SK-N-SH (cell line): ENCODE measurements at regions not wholly inside any gene's neighbourhood (a gene's known extent, or its start where the extent isn't known, plus 50 kb on each side); places are given as distances from the start of the nearest gene placed in this dataset.

Experiments used
- CTCF ChIA-PET: fragments of 300-600, 350-600 bp; formaldehyde crosslinking; extraction: SDS; loops from one replicate; lab custom pipeline; 2021; lab: Yijun Ruan, JAX
- POLR2A ChIA-PET: fragments of 350-600 bp; sonication (Branson Sonifier 250); formaldehyde crosslinking; extraction: SDS; loops from one replicate; lab custom pipeline; 2020; ENCODE audit warnings: antibody characterized with exemption, inconsistent platforms; lab: Yijun Ruan, JAX
- DNase-seq: peaks from one replicate; pipeline ENCODE4 v3.0.0; 2012
- H2AFZ ChIP-seq: fragments of 200-600 bp; sonication (generic); 2 replicates; pipeline ENCODE4 v1.8.1; 2016; ENCODE audit warnings: antibody characterized with exemption, mild to moderate bottlenecking, low read depth
- H3F3A ChIP-seq: fragments of 200-600 bp; sonication (generic); replicated peaks from 2 replicates; pipeline ENCODE3; 2016; ENCODE audit warnings: antibody characterized with exemption, mild to moderate bottlenecking; ENCODE audit not compliant: insufficient read depth
- H3K27ac ChIP-seq, 2 experiments: fragments of 200-500 bp in 1 of 2; fragments of 200-600 bp in 1 of 2; sonication (Bioruptor generic) in 1 of 2; sonication (generic), shearing (Covaris generic) in 1 of 2; 2 replicates each; pipeline versions ENCODE4 v1.5.1 to v1.6.1; 2014 to 2016; ENCODE audit warnings: low read depth in 2 of 2, inconsistent platforms in 1 of 2, low read length in 1 of 2, mild to moderate bottlenecking in 1 of 2, mixed read lengths in 1 of 2
- H3K27me3 ChIP-seq: fragments of 200-600 bp; sonication (generic), shearing (Covaris generic); 2 replicates; pipeline ENCODE4 v1.6.1; 2016; ENCODE audit warnings: mixed run types; ENCODE audit not compliant: insufficient read depth
- H3K36me3 ChIP-seq, 2 experiments: fragments of 200-500 bp in 1 of 2; fragments of 200-600 bp in 1 of 2; sonication (Bioruptor generic) in 1 of 2; sonication (generic) in 1 of 2; replicated peaks in 1 of 2; 2 replicates each; pipeline versions ENCODE3 to v1.5.1; 2014 to 2016; ENCODE audit warnings: low read length in 1 of 2, mild to moderate bottlenecking in 1 of 2; ENCODE audit not compliant: insufficient read depth in 2 of 2, control insufficient read depth in 1 of 2
- H3K4me1 ChIP-seq, 2 experiments: fragments of 200-500 bp in 1 of 2; fragments of 200-600 bp in 1 of 2; sonication (Bioruptor generic) in 1 of 2; sonication (generic), shearing (Covaris generic) in 1 of 2; 2 replicates each; pipeline versions ENCODE4 v1.5.1 to v1.6.1; 2014 to 2016; ENCODE audit warnings: low read depth in 1 of 2, low read length in 1 of 2, mixed run types in 1 of 2; ENCODE audit not compliant: insufficient read depth in 2 of 2, control insufficient read depth in 1 of 2
- H3K4me2 ChIP-seq: fragments of 200-600 bp; sonication (generic), shearing (Covaris generic); 2 replicates; pipeline ENCODE4 v1.6.1; 2017; ENCODE audit warnings: mixed run types
- H3K4me3 ChIP-seq, 2 experiments: fragments of 200-500 bp in 1 of 2; fragments of 200-600 bp in 1 of 2; sonication (Bioruptor generic) in 1 of 2; sonication (generic), shearing (Covaris generic) in 1 of 2; 2 replicates each; pipeline versions ENCODE4 v1.5.1 to v1.8.1; 2014 to 2016; ENCODE audit warnings: low read depth in 2 of 2, inconsistent platforms in 1 of 2, low read length in 1 of 2, mild to moderate bottlenecking in 1 of 2, mixed read lengths in 1 of 2, moderate library complexity in 1 of 2
- H3K79me2 ChIP-seq: fragments of 200-600 bp; sonication (generic); 2 replicates; pipeline ENCODE4 v1.8.1; 2017; ENCODE audit warnings: mild to moderate bottlenecking; ENCODE audit not compliant: insufficient read depth
- H3K9ac ChIP-seq: fragments of 200-600 bp; sonication (generic); 2 replicates; pipeline ENCODE4 v1.6.1; 2017; ENCODE audit warnings: mixed run types
- H3K9me2 ChIP-seq: fragments of 200-600 bp; sonication (generic); 2 replicates; pipeline ENCODE4 v1.6.1; 2017; ENCODE audit warnings: mixed run types
- H3K9me3 ChIP-seq: fragments of 200-600 bp; sonication (generic); 2 replicates; pipeline ENCODE4 v1.6.1; 2017; ENCODE audit warnings: mixed run types, mild to moderate bottlenecking, moderate library complexity
- H4K20me1 ChIP-seq: fragments of 200-600 bp; sonication (generic); 2 replicates; pipeline ENCODE4 v1.6.1; 2017; ENCODE audit warnings: mild to moderate bottlenecking, mixed run types; ENCODE audit not compliant: insufficient read depth
- CHD2 ChIP-seq: fragments of 150-350 bp; IDR thresholded peaks from 2 replicates; pipeline ENCODE4 v1.6.1; 2018; ENCODE audit warnings: low read length; ENCODE audit not compliant: partially characterized antibody
- EZH2phosphoT487 ChIP-seq: fragments of 200-600 bp; sonication (generic); IDR thresholded peaks from 2 replicates; pipeline ENCODE4 v1.6.1; 2017; ENCODE audit warnings: low read depth, mixed run types, mild to moderate bottlenecking, antibody characterized with exemption, moderate library complexity, borderline replicate concordance
- FOSL2 ChIP-seq: IDR thresholded peaks from 2 replicates; pipeline ENCODE4 v1.4.0; 2012; ENCODE audit warnings: low read depth, mild to moderate bottlenecking, moderate library complexity, borderline replicate concordance
- FOXJ3 ChIP-seq: sonication (generic); formaldehyde crosslinking; IDR thresholded peaks from 2 replicates; pipeline ENCODE4 v1.5.1; 2020; ENCODE audit warnings: mild to moderate bottlenecking, missing genetic modification reagents
- FOXM1 ChIP-seq: IDR thresholded peaks from 2 replicates; pipeline ENCODE4 v1.4.0; 2012; ENCODE audit warnings: low read depth, mild to moderate bottlenecking
- GABPA ChIP-seq: IDR thresholded peaks from 2 replicates; pipeline ENCODE4 v1.4.0; 2012; ENCODE audit warnings: low read depth, mild to moderate bottlenecking
- GATA2 ChIP-seq: sonication (generic); formaldehyde crosslinking; IDR thresholded peaks from 2 replicates; pipeline ENCODE4 v1.5.0; 2020; ENCODE audit warnings: mild to moderate bottlenecking, missing genetic modification reagents
- MEF2A ChIP-seq: IDR thresholded peaks from 2 replicates; pipeline ENCODE4 v1.4.0; 2012; ENCODE audit warnings: low read depth, borderline replicate concordance
- MXI1 ChIP-seq: IDR thresholded peaks from 2 replicates; pipeline ENCODE4 v1.6.1; 2012; ENCODE audit warnings: mild to moderate bottlenecking, low read depth, low read length, improper control_type of control experiment
- NFIC ChIP-seq: IDR thresholded peaks from 2 replicates; pipeline ENCODE4 v1.4.0; 2012; ENCODE audit warnings: borderline replicate concordance
- RCOR1 ChIP-seq: fragments of 150-350 bp; IDR thresholded peaks from 2 replicates; pipeline ENCODE4 v1.6.1; 2017; ENCODE audit warnings: antibody characterized with exemption, low read length
- RXRA ChIP-seq: IDR thresholded peaks from 2 replicates; pipeline ENCODE4 v1.4.0; 2012; ENCODE audit warnings: low read depth, mild to moderate bottlenecking, borderline replicate concordance
- SMC3 ChIP-seq: IDR thresholded peaks from 2 replicates; pipeline ENCODE4 v1.6.1; 2012; ENCODE audit warnings: low read depth, low read length, improper control_type of control experiment
- TCF12 ChIP-seq: IDR thresholded peaks from 2 replicates; pipeline ENCODE4 v1.4.0; 2012
- TEAD4 ChIP-seq: IDR thresholded peaks from 2 replicates; pipeline ENCODE4 v1.4.0; 2012; ENCODE audit warnings: mild to moderate bottlenecking, borderline replicate concordance; ENCODE audit not compliant: insufficient read depth
- WGBS: methylation state at CpG from one replicate; pipeline ENCODE4 v1.1.6; 2017; ENCODE audit warnings: low lambda C conversion rate; 5-methylcytosine and 5-hydroxymethylcytosine counted together
- TF ChIP-seq, protein P1 (sequence below): fragments of 150-350 bp; IDR thresholded peaks from 2 replicates; pipeline ENCODE4 v1.6.1; 2016; ENCODE audit warnings: mild to moderate bottlenecking, low read depth, low read length
- TF ChIP-seq, protein P2 (sequence below): IDR thresholded peaks from 2 replicates; pipeline ENCODE4 v1.4.0; 2012; ENCODE audit warnings: low read depth, borderline replicate concordance
- TF ChIP-seq, protein P3 (sequence below): IDR thresholded peaks from 2 replicates; pipeline ENCODE4; 2012
- TF ChIP-seq, protein P4 (sequence below): fragments of 200-600 bp; sonication (generic); IDR thresholded peaks from 2 replicates; pipeline ENCODE4 v1.6.1; 2017; ENCODE audit warnings: antibody characterized with exemption, mild to moderate bottlenecking, moderate library complexity
- TF ChIP-seq, protein P5 (sequence below): fragments of 150-350 bp; IDR thresholded peaks from 2 replicates; pipeline ENCODE4 v1.6.1; 2017; ENCODE audit warnings: antibody characterized with exemption, low read length, low read depth, borderline replicate concordance

DNA sequence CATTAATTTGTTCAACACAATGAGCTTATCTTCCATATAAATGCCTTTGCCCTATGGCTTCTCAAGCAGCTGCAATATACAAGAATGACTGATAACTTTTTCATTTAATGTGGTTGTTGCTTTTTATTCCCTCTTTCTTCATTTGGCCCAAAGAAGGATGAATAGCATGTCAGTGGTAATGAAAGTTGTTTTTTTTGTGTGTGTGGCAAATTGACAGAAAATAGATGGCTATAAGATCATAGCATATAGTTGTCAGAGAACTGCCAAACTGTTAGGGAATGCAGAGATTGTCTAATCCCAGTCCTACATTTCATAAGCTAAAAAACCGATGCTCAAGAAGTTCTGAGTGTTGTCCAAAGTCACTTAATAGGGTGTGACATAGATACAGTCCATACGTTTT is 244.3 kb downstream of the ACTR3 start:
- Histone ChIP-seq H2AFZ (no peak overlapping the region), H3K4me3 (no peak overlapping the region), H3K27ac (no peak overlapping the region), H3K9me2 (0 out of 2 replicates have a peak, but pooled peaks cover 2% of the 10 kb centered on the region), H3K9ac (no peak overlapping the region), H4K20me1 (no peaks in the 10 kb centered on the region), H3K4me2 (no peak overlapping the region), H3K9me3 (no peaks in the 10 kb centered on the region), H3K27me3 (no peaks in the 10 kb centered on the region), H3K79me2 (no peaks in the 10 kb centered on the region), H3F3A (no peaks in the 10 kb centered on the region), H3K36me3 (no peaks in the 10 kb centered on the region), H3K4me1 (no peaks in the 10 kb centered on the region)
- 2% methylated on average over 2 of the region's 2 CpGs for WGBS
- no peak for DNase-seq
- no peak for TF ChIP-seq TCF12
- TF ChIP-seq FOXM1 = no peak
- TF ChIP-seq, protein P1, sequence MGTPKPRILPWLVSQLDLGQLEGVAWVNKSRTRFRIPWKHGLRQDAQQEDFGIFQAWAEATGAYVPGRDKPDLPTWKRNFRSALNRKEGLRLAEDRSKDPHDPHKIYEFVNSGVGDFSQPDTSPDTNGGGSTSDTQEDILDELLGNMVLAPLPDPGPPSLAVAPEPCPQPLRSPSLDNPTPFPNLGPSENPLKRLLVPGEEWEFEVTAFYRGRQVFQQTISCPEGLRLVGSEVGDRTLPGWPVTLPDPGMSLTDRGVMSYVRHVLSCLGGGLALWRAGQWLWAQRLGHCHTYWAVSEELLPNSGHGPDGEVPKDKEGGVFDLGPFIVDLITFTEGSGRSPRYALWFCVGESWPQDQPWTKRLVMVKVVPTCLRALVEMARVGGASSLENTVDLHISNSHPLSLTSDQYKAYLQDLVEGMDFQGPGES = no peak
- no peak for TF ChIP-seq FOXJ3 (CRISPR knock-in tag)
- TF ChIP-seq TEAD4 = no peak
- no peak for TF ChIP-seq FOSL2
- no peak for TF ChIP-seq RCOR1
- TF ChIP-seq, protein P2, sequence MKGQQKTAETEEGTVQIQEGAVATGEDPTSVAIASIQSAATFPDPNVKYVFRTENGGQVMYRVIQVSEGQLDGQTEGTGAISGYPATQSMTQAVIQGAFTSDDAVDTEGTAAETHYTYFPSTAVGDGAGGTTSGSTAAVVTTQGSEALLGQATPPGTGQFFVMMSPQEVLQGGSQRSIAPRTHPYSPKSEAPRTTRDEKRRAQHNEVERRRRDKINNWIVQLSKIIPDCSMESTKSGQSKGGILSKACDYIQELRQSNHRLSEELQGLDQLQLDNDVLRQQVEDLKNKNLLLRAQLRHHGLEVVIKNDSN = no peak
- no peak for TF ChIP-seq SMC3
- no peak for TF ChIP-seq GABPA
- TF ChIP-seq, protein P3, sequence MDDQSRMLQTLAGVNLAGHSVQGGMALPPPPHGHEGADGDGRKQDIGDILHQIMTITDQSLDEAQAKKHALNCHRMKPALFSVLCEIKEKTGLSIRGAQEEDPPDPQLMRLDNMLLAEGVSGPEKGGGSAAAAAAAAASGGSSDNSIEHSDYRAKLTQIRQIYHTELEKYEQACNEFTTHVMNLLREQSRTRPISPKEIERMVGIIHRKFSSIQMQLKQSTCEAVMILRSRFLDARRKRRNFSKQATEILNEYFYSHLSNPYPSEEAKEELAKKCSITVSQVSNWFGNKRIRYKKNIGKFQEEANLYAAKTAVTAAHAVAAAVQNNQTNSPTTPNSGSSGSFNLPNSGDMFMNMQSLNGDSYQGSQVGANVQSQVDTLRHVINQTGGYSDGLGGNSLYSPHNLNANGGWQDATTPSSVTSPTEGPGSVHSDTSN = no peak
- no peak for TF ChIP-seq EZH2phosphoT487
- TF ChIP-seq NFIC = no peak
- POLR2A ChIA-PET = no interaction called here
- CTCF ChIA-PET = no interaction called here

DNA sequence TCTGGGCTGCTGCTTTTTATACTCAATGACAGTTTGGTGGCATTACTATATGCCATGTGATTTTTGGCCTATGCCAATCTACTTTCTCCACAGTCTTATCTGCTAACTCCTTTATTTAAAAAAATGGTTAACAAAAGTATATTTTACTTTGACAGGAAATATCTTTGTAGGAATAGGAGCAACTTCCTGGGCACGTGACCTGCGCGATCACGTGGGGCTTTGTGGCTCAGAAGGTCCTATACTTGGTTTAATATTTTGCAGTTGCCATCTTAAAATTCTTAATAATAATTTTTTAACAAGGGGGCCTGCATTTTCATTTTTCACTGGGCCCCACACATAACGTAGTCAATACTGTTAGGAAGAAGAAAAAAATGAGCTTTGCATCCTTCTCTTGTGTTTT is 249.7 kb downstream of the ACTR3 start:
- no peak for TF ChIP-seq FOXM1
- no peak for TF ChIP-seq MXI1
- no peak for TF ChIP-seq GATA2 (CRISPR knock-in tag)
- TF ChIP-seq MEF2A = no peak
- TF ChIP-seq, protein P2 = no peak
- no peak for TF ChIP-seq TCF12
- TF ChIP-seq CHD2 = no peak
- TF ChIP-seq, protein P4, sequence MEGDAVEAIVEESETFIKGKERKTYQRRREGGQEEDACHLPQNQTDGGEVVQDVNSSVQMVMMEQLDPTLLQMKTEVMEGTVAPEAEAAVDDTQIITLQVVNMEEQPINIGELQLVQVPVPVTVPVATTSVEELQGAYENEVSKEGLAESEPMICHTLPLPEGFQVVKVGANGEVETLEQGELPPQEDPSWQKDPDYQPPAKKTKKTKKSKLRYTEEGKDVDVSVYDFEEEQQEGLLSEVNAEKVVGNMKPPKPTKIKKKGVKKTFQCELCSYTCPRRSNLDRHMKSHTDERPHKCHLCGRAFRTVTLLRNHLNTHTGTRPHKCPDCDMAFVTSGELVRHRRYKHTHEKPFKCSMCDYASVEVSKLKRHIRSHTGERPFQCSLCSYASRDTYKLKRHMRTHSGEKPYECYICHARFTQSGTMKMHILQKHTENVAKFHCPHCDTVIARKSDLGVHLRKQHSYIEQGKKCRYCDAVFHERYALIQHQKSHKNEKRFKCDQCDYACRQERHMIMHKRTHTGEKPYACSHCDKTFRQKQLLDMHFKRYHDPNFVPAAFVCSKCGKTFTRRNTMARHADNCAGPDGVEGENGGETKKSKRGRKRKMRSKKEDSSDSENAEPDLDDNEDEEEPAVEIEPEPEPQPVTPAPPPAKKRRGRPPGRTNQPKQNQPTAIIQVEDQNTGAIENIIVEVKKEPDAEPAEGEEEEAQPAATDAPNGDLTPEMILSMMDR = no peak
- no peak for TF ChIP-seq NFIC
- TF ChIP-seq RXRA = no peak
- TF ChIP-seq FOSL2 = no peak
- TF ChIP-seq, protein P5, sequence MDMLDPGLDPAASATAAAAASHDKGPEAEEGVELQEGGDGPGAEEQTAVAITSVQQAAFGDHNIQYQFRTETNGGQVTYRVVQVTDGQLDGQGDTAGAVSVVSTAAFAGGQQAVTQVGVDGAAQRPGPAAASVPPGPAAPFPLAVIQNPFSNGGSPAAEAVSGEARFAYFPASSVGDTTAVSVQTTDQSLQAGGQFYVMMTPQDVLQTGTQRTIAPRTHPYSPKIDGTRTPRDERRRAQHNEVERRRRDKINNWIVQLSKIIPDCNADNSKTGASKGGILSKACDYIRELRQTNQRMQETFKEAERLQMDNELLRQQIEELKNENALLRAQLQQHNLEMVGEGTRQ = no peak
- Histone ChIP-seq H3K79me2 (no peaks in the 10 kb centered on the region), H4K20me1 (no peaks in the 10 kb centered on the region), H3F3A (no peaks in the 10 kb centered on the region), H3K36me3 (no peaks in the 10 kb centered on the region), H3K4me2 (no peak overlapping the region), H3K9ac (no peak overlapping the region), H2AFZ (no peak overlapping the region), H3K9me2 (no peaks in the 10 kb centered on the region), H3K27me3 (no peaks in the 10 kb centered on the region), H3K27ac (no peak overlapping the region), H3K4me1 (no peaks in the 10 kb centered on the region), H3K9me3 (no peaks in the 10 kb centered on the region), H3K4me3 (no peak overlapping the region)
- no peak for DNase-seq
- 28% methylated on average over 5 of the region's 5 CpGs for WGBS
- POLR2A ChIA-PET = no interaction called here
- CTCF ChIA-PET = no interaction called here
